ENCODE measurements at regions not wholly inside any gene's neighbourhood (a gene's known extent, or its start where the extent isn't known, plus 50 kb on each side); places are given as distances from the start of the nearest gene placed in this dataset.

- Histone ChIP-seq H3K9me3 (no peaks in the 10 kb centered on the region), H3K27me3 (no peaks in the 10 kb centered on the region), H3K4me3 (no peak overlapping the region), H3K36me3 (no peaks in the 10 kb centered on the region), H3K27ac (no peak overlapping the region), H3K4me1 (no peaks in the 10 kb centered on the region)
- intact Hi-C loops (cut with DNase I), result no loop called here
- DNase-seq (ENCODE audit: low spot score in 2 of 2), result no peak
- TF ChIP-seq, protein P1, sequence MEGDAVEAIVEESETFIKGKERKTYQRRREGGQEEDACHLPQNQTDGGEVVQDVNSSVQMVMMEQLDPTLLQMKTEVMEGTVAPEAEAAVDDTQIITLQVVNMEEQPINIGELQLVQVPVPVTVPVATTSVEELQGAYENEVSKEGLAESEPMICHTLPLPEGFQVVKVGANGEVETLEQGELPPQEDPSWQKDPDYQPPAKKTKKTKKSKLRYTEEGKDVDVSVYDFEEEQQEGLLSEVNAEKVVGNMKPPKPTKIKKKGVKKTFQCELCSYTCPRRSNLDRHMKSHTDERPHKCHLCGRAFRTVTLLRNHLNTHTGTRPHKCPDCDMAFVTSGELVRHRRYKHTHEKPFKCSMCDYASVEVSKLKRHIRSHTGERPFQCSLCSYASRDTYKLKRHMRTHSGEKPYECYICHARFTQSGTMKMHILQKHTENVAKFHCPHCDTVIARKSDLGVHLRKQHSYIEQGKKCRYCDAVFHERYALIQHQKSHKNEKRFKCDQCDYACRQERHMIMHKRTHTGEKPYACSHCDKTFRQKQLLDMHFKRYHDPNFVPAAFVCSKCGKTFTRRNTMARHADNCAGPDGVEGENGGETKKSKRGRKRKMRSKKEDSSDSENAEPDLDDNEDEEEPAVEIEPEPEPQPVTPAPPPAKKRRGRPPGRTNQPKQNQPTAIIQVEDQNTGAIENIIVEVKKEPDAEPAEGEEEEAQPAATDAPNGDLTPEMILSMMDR (IDR thresholded peaks at IDR 0.05), result no peak
Observed at GRCh38 chr11:127218275-127218608, 217.7 kb upstream of the KIRREL3 start.

GRCh38 chr11:127217452-127218274, 217.1 kb upstream of the KIRREL3 start:
- H3K36me3 ChIP-seq, result no peaks in the 10 kb centered on the region
- no peaks in the 10 kb centered on the region for H3K9me3 ChIP-seq
- H3K27me3 ChIP-seq, result no peaks in the 10 kb centered on the region
- TF ChIP-seq, protein P1 (IDR thresholded peaks at IDR 0.05), result no peak
- H3K4me3 ChIP-seq, result no peak overlapping the region
- no peak overlapping the region for H3K27ac ChIP-seq
- intact Hi-C loops (cut with DNase I), result no loop called here
- no peaks in the 10 kb centered on the region for H3K4me1 ChIP-seq
- no peak for DNase-seq (ENCODE audit: low spot score in 2 of 2)

DNA sequence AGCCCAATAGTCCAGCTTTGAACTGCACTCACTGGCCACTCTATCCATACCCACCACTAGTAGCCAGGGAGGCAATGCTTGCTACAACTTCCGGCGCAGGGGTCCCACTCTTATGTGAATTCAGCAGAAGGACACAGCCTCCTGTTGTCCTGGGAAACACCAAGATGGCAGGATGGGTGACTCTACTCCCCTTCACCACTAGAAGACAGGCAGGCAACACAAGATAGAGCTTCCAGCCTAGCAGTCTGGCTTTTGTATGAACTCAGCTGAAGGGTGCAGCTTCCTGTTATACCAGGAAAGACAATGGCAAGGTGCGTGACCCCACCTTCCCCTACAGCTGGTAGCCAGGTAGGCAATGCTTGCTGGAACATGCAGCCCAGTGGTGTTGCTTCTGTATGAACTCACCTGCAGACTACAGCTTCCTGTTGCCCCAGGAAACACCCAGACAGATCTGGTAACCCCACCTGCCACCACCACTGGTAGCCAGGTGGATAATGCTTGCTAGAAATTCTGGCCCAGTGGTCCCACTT, 205.2 kb upstream of the KIRREL3 start:
- Histone ChIP-seq H3K27ac (no peak overlapping the region), H3K27me3 (no peaks in the 10 kb centered on the region), H3K4me3 (no peak overlapping the region), H3K9me3 (no peaks in the 10 kb centered on the region), H3K36me3 (no peaks in the 10 kb centered on the region), H3K4me1 (no peaks in the 10 kb centered on the region)
- TF ChIP-seq, protein P1 (IDR thresholded peaks at IDR 0.05), result no peak
- intact Hi-C loops (cut with DNase I), result no loop called here
- DNase-seq (ENCODE audit: low spot score in 2 of 2), result no peak

DNA sequence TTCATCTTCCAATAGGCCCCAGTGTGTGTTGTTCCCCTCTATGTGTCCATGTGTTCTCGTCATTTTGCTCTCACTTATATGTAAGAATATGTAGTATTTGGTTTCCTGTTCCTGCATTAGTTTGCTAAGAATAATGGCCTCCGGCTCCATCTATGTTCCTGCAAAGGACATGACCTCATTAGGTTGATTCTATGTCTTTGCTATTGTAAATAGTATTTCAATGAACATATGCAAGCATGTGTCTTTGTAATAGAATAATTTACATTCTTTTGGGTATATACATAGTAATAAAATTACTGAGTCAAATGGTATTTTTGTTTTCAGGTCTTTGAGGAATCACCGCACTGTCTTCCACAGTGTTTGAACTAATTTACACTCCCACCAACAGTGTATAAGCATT, 202.9 kb upstream of the KIRREL3 start:
- no peaks in the 10 kb centered on the region for H3K9me3 ChIP-seq
- TF ChIP-seq, protein P1 (IDR thresholded peaks at IDR 0.05), result no peak
- H3K27me3 ChIP-seq, result no peaks in the 10 kb centered on the region

GRCh38 chr11:127202105-127202504, 201.5 kb upstream of the KIRREL3 start:
- Histone ChIP-seq H3K27me3 (no peaks in the 10 kb centered on the region), H3K27ac (no peak overlapping the region), H3K4me1 (no peaks in the 10 kb centered on the region), H3K4me3 (no peak overlapping the region), H3K36me3 (no peaks in the 10 kb centered on the region), H3K9me3 (no peaks in the 10 kb centered on the region)
- intact Hi-C loops (cut with DNase I), result no loop called here
- DNase-seq (ENCODE audit: low spot score in 2 of 2), result no peak
- TF ChIP-seq, protein P1 (IDR thresholded peaks at IDR 0.05), result no peak

More for the DNA sequence above, 202.9 kb upstream of the KIRREL3 start:
- Histone ChIP-seq H3K4me3 (no peak overlapping the region), H3K36me3 (no peaks in the 10 kb centered on the region), H3K27ac (no peak overlapping the region), H3K4me1 (no peaks in the 10 kb centered on the region)
- intact Hi-C loops (cut with DNase I), result no loop called here
- DNase-seq (ENCODE audit: low spot score in 2 of 2), result no peak
